Fibroblast of the conjunctiva (primary cell): ENCODE measurements at regions not wholly inside any gene's neighbourhood (a gene's known extent, or its start where the extent isn't known, plus 50 kb on each side); places are given as distances from the start of the nearest gene placed in this dataset.

ENCODE experiments used
- DNase-seq: peaks from one replicate; pipeline ENCODE4 v3.0.0-alpha.2; 2010; ENCODE audit warnings: low read depth

- no peak for DNase-seq
These were observed 736.6 kb upstream of the SORCS1 start for GRCh38 chr10:107901076-107901475.

- no peak for DNase-seq
These were observed 735.6 kb upstream of the SORCS1 start for GRCh38 chr10:107900131-107900530.

GRCh38 chr10:107899502-107900062 lies 735.1 kb upstream of the SORCS1 start:
- no peak for DNase-seq

GRCh38 chr10:107899075-107899474 lies 734.6 kb upstream of the SORCS1 start:
- DNase-seq: no peak

- no peak for DNase-seq
These were observed 733.9 kb upstream of the SORCS1 start for GRCh38 chr10:107898392-107898791.

GRCh38 chr10:107894516-107894915 lies 730.0 kb upstream of the SORCS1 start:
- DNase-seq: no peak

GRCh38 chr10:107889105-107889504 lies 724.6 kb upstream of the SORCS1 start:
- no peak for DNase-seq

GRCh38 chr10:107880185-107880584 lies 715.7 kb upstream of the SORCS1 start:
- DNase-seq: no peak

GRCh38 chr10:107873007-107873406 lies 708.5 kb upstream of the SORCS1 start:
- no peak for DNase-seq

- DNase-seq: no peak
These were observed 701.2 kb upstream of the SORCS1 start for GRCh38 chr10:107865691-107866090.

GRCh38 chr10:107859065-107859464 lies 694.6 kb upstream of the SORCS1 start:
- DNase-seq: no peak

- no peak for DNase-seq
These were observed 691.5 kb upstream of the SORCS1 start for GRCh38 chr10:107856047-107856315.

- DNase-seq: no peak
These were observed 691.0 kb upstream of the SORCS1 start for GRCh38 chr10:107855301-107856046.

- DNase-seq: no peak
These were observed 684.3 kb upstream of the SORCS1 start for GRCh38 chr10:107848726-107849360.

GRCh38 chr10:107847620-107848019 lies 683.1 kb upstream of the SORCS1 start:
- no peak for DNase-seq

- no peak for DNase-seq
These were observed 670.2 kb upstream of the SORCS1 start for GRCh38 chr10:107834706-107835105.

GRCh38 chr10:107831772-107832171 lies 667.3 kb upstream of the SORCS1 start:
- DNase-seq: no peak

- no peak for DNase-seq
These were observed 664.7 kb upstream of the SORCS1 start for GRCh38 chr10:107829161-107829560.

GRCh38 chr10:107826171-107826570 lies 661.7 kb upstream of the SORCS1 start:
- DNase-seq: no peak

GRCh38 chr10:107814865-107815487 lies 650.5 kb upstream of the SORCS1 start:
- peak; percentile 33 for DNase-seq

GRCh38 chr10:107813451-107814162 lies 649.1 kb upstream of the SORCS1 start:
- no peak for DNase-seq

- DNase-seq: no peak
These were observed 645.4 kb upstream of the SORCS1 start for GRCh38 chr10:107809889-107810288.

GRCh38 chr10:107807836-107808235 lies 643.3 kb upstream of the SORCS1 start:
- DNase-seq: no peak
